ENCODE measurements at regions not wholly inside any gene's neighbourhood (a gene's known extent, or its start where the extent isn't known, plus 50 kb on each side); places are given as distances from the start of the nearest gene placed in this dataset.

DNA sequence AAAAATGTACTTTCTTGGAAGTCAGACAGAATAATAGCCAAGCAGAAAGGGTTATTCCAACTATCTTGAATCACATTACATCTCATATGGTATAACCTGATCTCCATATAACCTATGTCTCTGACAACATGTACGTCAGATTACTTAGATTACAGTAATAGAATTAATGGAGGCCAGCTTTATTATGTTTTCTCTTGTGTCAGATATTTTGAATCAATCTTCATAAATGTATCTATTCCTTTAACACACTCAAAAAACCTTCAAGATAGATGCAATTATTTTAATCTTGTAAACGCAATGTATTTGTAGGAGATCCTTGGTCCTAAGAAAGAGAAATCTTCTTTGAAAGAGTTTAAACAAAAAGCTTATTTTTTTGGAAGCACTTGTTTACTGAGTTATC is 188.4 kb upstream of the KLF12 start:
- Histone ChIP-seq H3K56ac (replicated peaks; ENCODE audit: insufficient read length, low read depth, low read length) (no peak overlapping the region), H2BK5ac (ENCODE audit: low read depth, low read length) (no peak overlapping the region), H2BK120ac (replicated peaks; ENCODE audit: low read depth, low read length) (no peak overlapping the region), H3K27me3 (replicated peaks in 1 of 4; ENCODE audit: control insufficient read depth in 3 of 4, extremely low read depth in 1 of 4, insufficient read depth in 3 of 4, low read length in 3 of 4) (no peaks in the 10 kb centered on the region), H3K23ac (ENCODE audit: insufficient read length) (no peak overlapping the region), H3K4me2 (ENCODE audit: insufficient read depth in 1 of 2, low read depth in 2 of 2, low read length in 2 of 2) (no peak overlapping the region), H3K9ac (replicated peaks in 1 of 4; ENCODE audit: extremely low read depth in 1 of 4, low read depth in 3 of 4, low read length in 3 of 4) (no peak overlapping the region), H2BK20ac (ENCODE audit: low read length) (no peak overlapping the region), H2AK5ac (ENCODE audit: low read depth, low read length) (no peak overlapping the region), H3K4ac (replicated peaks; ENCODE audit: insufficient read length, low read depth, low read length) (no peak overlapping the region), H3K4me3 (ENCODE audit: extremely low read depth in 1 of 4, insufficient read depth in 2 of 4, low read depth in 3 of 4, low read length in 4 of 4) (no peak overlapping the region), H3K14ac (ENCODE audit: insufficient read length) (no peak overlapping the region), H3K79me2 (ENCODE audit: control insufficient read depth in 1 of 2, insufficient read depth in 2 of 2, low read length in 2 of 2) (no peaks in the 10 kb centered on the region), H3K9me3 (ENCODE audit: insufficient read depth in 2 of 2, low read depth in 1 of 2, low read length in 1 of 2) (no peaks in the 10 kb centered on the region), H4K8ac (ENCODE audit: extremely low read depth, insufficient read depth, low read length) (no peak overlapping the region), H4K20me1 (replicated peaks in 1 of 2; ENCODE audit: control insufficient read depth in 1 of 2, insufficient read depth in 2 of 2, low read length in 2 of 2) (no peaks in the 10 kb centered on the region), H3K27ac (ENCODE audit: low read depth, low read length) (no peak overlapping the region), H2BK15ac (ENCODE audit: low read length) (no peak overlapping the region), H3K79me1 (ENCODE audit: low read depth, low read length) (no peaks in the 10 kb centered on the region), H3K36me3 (ENCODE audit: control insufficient read depth in 2 of 4, insufficient read depth in 4 of 4, low read length in 3 of 4) (no peaks in the 10 kb centered on the region), H3K18ac (ENCODE audit: extremely low read depth, low read length) (no peak overlapping the region), H2AFZ (ENCODE audit: low read length) (no peak overlapping the region), H3K23me2 (ENCODE audit: low read depth, low read length) (no peaks in the 10 kb centered on the region), H2BK12ac (ENCODE audit: low read depth, low read length) (no peak overlapping the region), H3K4me1 (replicated peaks in 1 of 4; ENCODE audit: control insufficient read depth in 3 of 4, insufficient read depth in 4 of 4, low read length in 3 of 4) (no peaks in the 10 kb centered on the region), H4K5ac (ENCODE audit: insufficient read length, low read depth, low read length) (no peak overlapping the region), H4K91ac (replicated peaks; ENCODE audit: insufficient read length, low read length) (no peak overlapping the region)
- CTCF ChIA-PET (ENCODE audit: partially characterized antibody) = no interaction called here
- no peak for FAIRE-seq
- 85% methylated on average over 2 of the region's 2 CpGs; no CpG with 5 or more reads in 1 of the 2 experiments for WGBS, 2 experiments (ENCODE audit: extremely low coverage in 1 of 2, insufficient coverage in 1 of 2, insufficient read length in 1 of 2, insufficient replicate concordance in 2 of 2, low coverage in 1 of 2, low lambda C conversion rate in 2 of 2, missing lambda C conversion rate in 1 of 2)
- no peak for DNase-seq (ENCODE audit: low read depth in 1 of 2, low spot score in 2 of 2)
- POLR2A ChIA-PET (ENCODE audit: partially characterized antibody) = no interaction called here
- TF ChIP-seq EZH2 (IDR thresholded peaks at IDR 0.05; ENCODE audit: low read depth, low read length, severe bottlenecking) = no peak
- TF ChIP-seq CREB1 (IDR thresholded peaks at IDR 0.05) = no peak
- TF ChIP-seq ASH2L (IDR thresholded peaks at IDR 0.05; ENCODE audit: low read length) = no peak
- TF ChIP-seq TEAD4 (IDR thresholded peaks at IDR 0.05; ENCODE audit: low read depth, low read length) = no peak
- TF ChIP-seq JUN (IDR thresholded peaks at IDR 0.05; ENCODE audit: low read depth, low read length) = no peak
- TF ChIP-seq RAD21 (IDR thresholded peaks at IDR 0.05 in 1 of 2, conservative IDR thresholded peaks at IDR 0.05 in 1 of 2; ENCODE audit: low read depth in 2 of 2, low read length in 2 of 2) = no peak
- no peak for TF ChIP-seq SIRT6 (IDR thresholded peaks at IDR 0.05; ENCODE audit: low read length)
- no peak for TF ChIP-seq NRF1 (IDR thresholded peaks at IDR 0.05; ENCODE audit: low read depth, low read length)
- no peak for TF ChIP-seq RFX5 (IDR thresholded peaks at IDR 0.05; ENCODE audit: borderline replicate concordance, low read depth, low read length)
- no peak for TF ChIP-seq KDM5A (IDR thresholded peaks at IDR 0.05; ENCODE audit: low read length)
- no peak for TF ChIP-seq CBX5 (IDR thresholded peaks at IDR 0.05; ENCODE audit: low read depth, low read length)
- TF ChIP-seq BACH1 (IDR thresholded peaks at IDR 0.05; ENCODE audit: low read length) = no peak
- TF ChIP-seq RNF2 (IDR thresholded peaks at IDR 0.05; ENCODE audit: borderline replicate concordance, low read depth, low read length, missing control alignments, poor library complexity, severe bottlenecking) = no peak
- TF ChIP-seq SP1 (IDR thresholded peaks at IDR 0.05; ENCODE audit: low read depth, low read length) = no peak
- TF ChIP-seq BRCA1 (IDR thresholded peaks at IDR 0.05; ENCODE audit: low read depth, low read length) = no peak
- TF ChIP-seq BCL11A (IDR thresholded peaks at IDR 0.05; ENCODE audit: low read depth in 2 of 2, low read length in 2 of 2) = no peak
- TF ChIP-seq GTF2F1 (IDR thresholded peaks at IDR 0.05; ENCODE audit: borderline replicate concordance, low read depth, low read length) = no peak
